Rectal smooth muscle tissue (tissue), 1 donor: ENCODE measurements at regions not wholly inside any gene's neighbourhood (a gene's known extent, or its start where the extent isn't known, plus 50 kb on each side); places are given as distances from the start of the nearest gene placed in this dataset.
"Not testable (repeated sequence)": the region's sequence is repeated elsewhere in the genome, so short reads cannot be mapped to it uniquely, and the experiment has no call there.

Experiments used
- H3K27ac ChIP-seq: one replicate; pipeline ENCODE4 v1.7.0; 2013; ENCODE audit warnings: low read depth, low read length, inconsistent platforms
- H3K27me3 ChIP-seq: one replicate; pipeline ENCODE4 v1.7.0; 2013; ENCODE audit warnings: low read length; ENCODE audit not compliant: control insufficient read depth, insufficient read depth
- H3K36me3 ChIP-seq: one replicate; pipeline ENCODE4 v1.7.0; 2013; ENCODE audit warnings: low read length; ENCODE audit not compliant: control insufficient read depth, insufficient read depth
- H3K4me1 ChIP-seq: one replicate; pipeline ENCODE4 v1.7.0; 2013; ENCODE audit warnings: low read length; ENCODE audit not compliant: control insufficient read depth, insufficient read depth
- H3K4me3 ChIP-seq: one replicate; pipeline ENCODE4 v1.7.0; 2013; ENCODE audit warnings: low read length
- H3K9ac ChIP-seq: one replicate; pipeline ENCODE4 v1.7.0; 2013; ENCODE audit warnings: low read length

DNA sequence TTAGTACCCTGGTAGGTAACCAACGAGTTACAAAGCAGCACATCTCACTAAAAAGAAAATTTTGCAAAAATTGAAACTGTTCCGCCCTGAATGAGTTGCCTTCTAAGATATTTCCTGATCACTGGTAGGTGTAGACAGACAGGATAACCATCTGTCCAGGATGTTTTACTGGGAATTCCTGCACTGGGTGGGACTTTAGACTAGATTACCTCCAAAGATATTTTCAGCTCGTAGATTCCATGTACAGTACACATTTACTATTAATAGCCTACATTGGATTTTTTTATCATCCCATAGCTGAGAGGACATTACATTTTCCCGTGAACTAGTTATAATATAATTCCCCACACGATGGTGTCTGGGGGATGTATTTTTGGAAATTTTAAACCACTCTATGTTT lies 139.6 kb downstream of the DYRK2 start:
- H3K9ac ChIP-seq, result no peak overlapping the region

DNA sequence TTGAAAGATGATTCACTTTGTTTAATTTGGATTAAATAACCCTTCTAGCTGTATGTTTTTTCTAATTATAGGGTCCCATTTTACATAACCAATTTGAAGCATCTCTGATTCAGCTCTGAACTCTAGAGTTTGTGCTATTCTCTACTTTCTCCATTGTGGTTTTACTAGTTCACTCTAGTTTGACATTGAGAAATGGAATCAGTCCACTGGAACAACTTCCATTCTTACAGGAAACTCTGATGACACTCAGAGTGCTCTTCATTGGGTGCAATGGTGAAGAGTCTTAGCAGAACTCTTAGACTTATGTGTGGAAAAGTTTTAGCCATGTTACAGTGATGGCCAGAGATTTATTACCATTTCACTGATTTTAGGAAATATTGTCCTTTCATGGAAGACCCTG lies 140.7 kb downstream of the DYRK2 start:
- no peaks in the 10 kb centered on the region for H3K4me1 ChIP-seq

More for the DNA sequence above, 139.6 kb downstream of the DYRK2 start:
- Histone ChIP-seq H3K27me3 (no peaks in the 10 kb centered on the region), H3K4me3 (no peak overlapping the region), H3K4me1 (no peaks in the 10 kb centered on the region), H3K36me3 (no peaks in the 10 kb centered on the region), H3K27ac (no peak overlapping the region)

GRCh38 chr12:67790660-67791059 lies 142.1 kb downstream of the DYRK2 start:
- no peak overlapping the region for H3K9ac ChIP-seq
- H3K36me3 ChIP-seq, result no peaks in the 10 kb centered on the region
- H3K27me3 ChIP-seq, result no peaks in the 10 kb centered on the region
- H3K4me1 ChIP-seq, result no peaks in the 10 kb centered on the region
- no peak overlapping the region for H3K4me3 ChIP-seq
- no peak overlapping the region for H3K27ac ChIP-seq

More for the DNA sequence above, 140.7 kb downstream of the DYRK2 start:
- no peak overlapping the region for H3K27ac ChIP-seq
- H3K27me3 ChIP-seq, result no peaks in the 10 kb centered on the region
- H3K9ac ChIP-seq, result no peak overlapping the region
- H3K36me3 ChIP-seq, result no peaks in the 10 kb centered on the region
- H3K4me3 ChIP-seq, result no peak overlapping the region

DNA sequence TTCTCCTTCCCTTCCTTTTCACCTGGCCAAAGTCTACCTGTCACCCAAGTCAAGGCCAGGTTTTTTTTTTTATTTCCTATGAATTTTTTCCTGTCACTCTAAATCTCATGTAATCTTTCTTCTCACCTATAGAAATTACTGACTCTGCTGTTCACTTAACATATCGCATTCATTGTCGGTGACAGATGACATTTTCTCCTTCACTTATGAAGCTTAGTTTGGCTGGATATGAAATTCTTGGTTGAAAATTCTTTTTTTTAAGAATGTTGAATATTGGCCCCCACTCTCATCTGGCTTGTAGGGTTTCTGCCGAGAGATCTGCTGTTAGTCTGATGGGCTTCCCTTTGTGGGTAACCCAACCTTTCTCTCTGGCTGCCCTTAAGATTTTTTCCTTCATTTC lies 142.8 kb downstream of the DYRK2 start:
- H3K27ac ChIP-seq, H3K27me3 ChIP-seq, H3K4me1 ChIP-seq, H3K9ac ChIP-seq, H3K36me3 ChIP-seq, H3K4me3 ChIP-seq: not testable (repeated sequence)

GRCh38 chr12:67792185-67792584 lies 143.6 kb downstream of the DYRK2 start:
- no peak overlapping the region for H3K4me3 ChIP-seq
- H3K36me3 ChIP-seq, result no peaks in the 10 kb centered on the region
- peaks cover 7% of the 10 kb centered on the region for H3K4me1 ChIP-seq
- H3K27ac ChIP-seq, result no peak overlapping the region
- no peak overlapping the region for H3K9ac ChIP-seq
- no peaks in the 10 kb centered on the region for H3K27me3 ChIP-seq

DNA sequence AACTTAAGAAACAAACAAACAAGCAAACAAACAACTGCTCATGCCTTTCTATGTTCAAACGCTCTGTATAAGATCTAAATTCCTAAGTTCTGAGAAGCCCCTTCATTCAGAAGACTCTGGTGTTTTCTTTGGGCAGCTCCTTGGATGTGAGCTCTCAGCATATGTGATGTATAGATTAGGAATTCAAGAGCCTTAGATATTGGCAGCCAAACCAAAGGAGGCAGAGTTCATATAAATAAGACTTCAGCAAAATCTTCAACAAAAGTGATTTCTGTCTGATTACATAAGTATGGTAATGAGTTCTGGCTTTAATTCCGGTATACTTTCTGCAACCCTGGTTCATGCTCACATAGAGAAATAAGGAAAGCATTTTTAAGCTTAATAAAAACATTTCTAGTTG lies 145.6 kb downstream of the DYRK2 start:
- Histone ChIP-seq H3K36me3 (no peaks in the 10 kb centered on the region), H3K27me3 (no peaks in the 10 kb centered on the region), H3K4me1 (peaks cover 16% of the 10 kb centered on the region), H3K9ac (no peak overlapping the region), H3K4me3 (no peak overlapping the region), H3K27ac (no peak overlapping the region)

GRCh38 chr12:67795236-67795635 lies 146.7 kb downstream of the DYRK2 start:
- Histone ChIP-seq H3K27ac (no peak overlapping the region), H3K36me3 (no peaks in the 10 kb centered on the region), H3K9ac (no peak overlapping the region), H3K4me3 (no peak overlapping the region), H3K27me3 (no peaks in the 10 kb centered on the region), H3K4me1 (peaks cover 16% of the 10 kb centered on the region)

GRCh38 chr12:67797185-67797741 lies 148.7 kb downstream of the DYRK2 start:
- Histone ChIP-seq H3K4me1 (peaks cover 16% of the 10 kb centered on the region), H3K4me3 (no peak overlapping the region), H3K36me3 (no peaks in the 10 kb centered on the region), H3K9ac (no peak overlapping the region), H3K27ac (peak overlapping the region; percentile 55), H3K27me3 (no peaks in the 10 kb centered on the region)

GRCh38 chr12:67797753-67798152 lies 149.2 kb downstream of the DYRK2 start:
- Histone ChIP-seq H3K27ac (peak overlapping the region; percentile 55), H3K4me3 (no peak overlapping the region), H3K27me3 (no peaks in the 10 kb centered on the region), H3K36me3 (no peaks in the 10 kb centered on the region), H3K4me1 (peaks cover 17% of the 10 kb centered on the region), H3K9ac (no peak overlapping the region)

GRCh38 chr12:67798768-67799167 lies 150.2 kb downstream of the DYRK2 start:
- Histone ChIP-seq H3K4me3 (no peak overlapping the region), H3K36me3 (no peaks in the 10 kb centered on the region), H3K9ac (no peak overlapping the region), H3K27ac (peak overlapping the region; percentile 10), H3K4me1 (peaks cover 19% of the 10 kb centered on the region), H3K27me3 (no peaks in the 10 kb centered on the region)

- Histone ChIP-seq H3K27ac (peak overlapping the region; percentile 71), H3K27me3 (no peaks in the 10 kb centered on the region), H3K36me3 (no peaks in the 10 kb centered on the region), H3K4me3 (no peak overlapping the region), H3K4me1 (peaks cover 11% of the 10 kb centered on the region), H3K9ac (no peak overlapping the region)
Measured at GRCh38 chr12:67802731-67803130, 154.2 kb downstream of the DYRK2 start.

- no peak overlapping the region for H3K4me3 ChIP-seq
- no peaks in the 10 kb centered on the region for H3K36me3 ChIP-seq
- H3K9ac ChIP-seq, result no peak overlapping the region
- H3K27ac ChIP-seq, result peak overlapping the region; percentile 71
- peaks cover 17% of the 10 kb centered on the region for H3K4me1 ChIP-seq
- H3K27me3 ChIP-seq, result no peaks in the 10 kb centered on the region
Measured at GRCh38 chr12:67803278-67803993, 154.9 kb downstream of the DYRK2 start.

- Histone ChIP-seq H3K4me3 (no peak overlapping the region), H3K27ac (peak overlapping the region; percentile 71), H3K4me1 (peaks cover 13% of the 10 kb centered on the region), H3K27me3 (no peaks in the 10 kb centered on the region), H3K36me3 (no peaks in the 10 kb centered on the region), H3K9ac (no peak overlapping the region)
Measured at GRCh38 chr12:67804168-67804567, 155.6 kb downstream of the DYRK2 start.
